B cell (primary cell): ENCODE measurements at regions not wholly inside any gene's neighbourhood (a gene's known extent, or its start where the extent isn't known, plus 50 kb on each side); places are given as distances from the start of the nearest gene placed in this dataset.

ENCODE experiments used
- ATAC-seq: fragments of 200-7000 bp; cut with Tn5 transposase; one replicate; pipeline ENCODE4 v1.10.0; 2021; ENCODE audit warnings: low read depth, mild to moderate bottlenecking, moderate number of reproducible peaks, moderate library complexity
- CTCF ChIA-PET: fragments of 350-600 bp; sonication (Branson Sonifier 250); formaldehyde crosslinking; loops from one replicate; lab custom pipeline; 2021; ENCODE audit warnings: antibody characterized with exemption, inconsistent platforms; lab: Charles Lee
- POLR2A ChIA-PET: fragments of 350-600 bp; sonication (Branson Sonifier 250); formaldehyde crosslinking; loops from one replicate; lab custom pipeline; 2021; ENCODE audit warnings: antibody characterized with exemption; lab: Charles Lee
- DNase-seq: peaks from one replicate; pipeline ENCODE4 v3.0.0; 2013
- H2AFZ ChIP-seq: 2 replicates; pipeline ENCODE4 v1.6.1; 2012; ENCODE audit warnings: mild to moderate bottlenecking, low read depth, low read length; ENCODE audit not compliant: insufficient read depth, poor library complexity, severe bottlenecking
- H3K27ac ChIP-seq, 2 donors: 1 replicate in 1 of 2; 2 replicates in 1 of 2; pipeline ENCODE4 v1.5.1; 2012 to 2013; ENCODE audit warnings: low read length in 2 of 2, mild to moderate bottlenecking in 2 of 2, moderate library complexity in 1 of 2
- H3K27me3 ChIP-seq, 4 experiments: fragments of 200-600 bp in 1 of 4; sonication (generic) in 1 of 4; replicated peaks in 1 of 4; 1 replicate in 2 of 4; 2 replicates in 2 of 4; pipeline versions ENCODE4 v1.6.1 to v1.7.0; 2013 to 2016; ENCODE audit warnings: low read length in 3 of 4, mild to moderate bottlenecking in 2 of 4, mixed read lengths in 1 of 4, moderate library complexity in 1 of 4; ENCODE audit not compliant: insufficient read depth in 4 of 4, control insufficient read depth in 3 of 4; ENCODE audit errors: control extremely low read depth in 1 of 4
- H3K36me3 ChIP-seq, 2 experiments: replicated peaks in 1 of 2; 1 replicate in 1 of 2; 2 replicates in 1 of 2; pipeline versions ENCODE4 v1.6.1 to v1.7.1; 2013; ENCODE audit warnings: low read length in 1 of 2; ENCODE audit not compliant: insufficient read depth in 2 of 2, control insufficient read depth in 1 of 2; ENCODE audit errors: control extremely low read depth in 1 of 2, extremely low read depth in 1 of 2
- H3K4me1 ChIP-seq, 2 donors: fragments of 200-600 bp in 1 of 2; sonication (generic) in 1 of 2; 1 replicate in 1 of 2; 2 replicates in 1 of 2; pipeline versions ENCODE4 v1.5.1 to v1.6.1; 2013 to 2017; ENCODE audit warnings: low read length in 2 of 2; ENCODE audit not compliant: control insufficient read depth in 2 of 2, insufficient read depth in 2 of 2
- H3K4me2 ChIP-seq: replicated peaks from 2 replicates; pipeline ENCODE3; 2012; ENCODE audit warnings: mild to moderate bottlenecking, low read depth, low read length; ENCODE audit not compliant: poor library complexity, severe bottlenecking
- H3K4me3 ChIP-seq, 5 experiments: fragments of 200-600 bp in 1 of 5; sonication (generic) in 1 of 5; 1 replicate in 3 of 5; 2 replicates in 2 of 5; pipeline versions ENCODE4 v1.5.1 to v1.7.0; 2011 to 2016; ENCODE audit warnings: low read length in 4 of 5, mild to moderate bottlenecking in 4 of 5, low read depth in 2 of 5, control low read depth in 1 of 5, moderate library complexity in 1 of 5; ENCODE audit not compliant: insufficient read depth in 1 of 5; ENCODE audit errors: control extremely low read depth in 1 of 5, extremely low read depth in 1 of 5
- H3K79me2 ChIP-seq: fragments of 200-600 bp; sonication (generic); one replicate; pipeline ENCODE4 v1.6.0; 2016; ENCODE audit warnings: low read length; ENCODE audit not compliant: control insufficient read depth, insufficient read depth
- H3K9ac ChIP-seq: fragments of 200-600 bp; sonication (generic); 2 replicates; pipeline ENCODE4 v1.6.1; 2017; ENCODE audit warnings: mild to moderate bottlenecking, low read length, moderate library complexity
- H3K9me3 ChIP-seq, 3 donors: one replicate each; pipeline versions ENCODE4 v1.6.1 to v1.7.1; 2013; ENCODE audit warnings: low read length in 2 of 3; ENCODE audit not compliant: control insufficient read depth in 2 of 3, insufficient read depth in 1 of 3; ENCODE audit errors: control extremely low read depth in 1 of 3
- H4K20me1 ChIP-seq: 2 replicates; pipeline ENCODE4 v1.6.0; 2012; ENCODE audit warnings: mild to moderate bottlenecking, low read length; ENCODE audit not compliant: insufficient read depth, control insufficient read depth, poor library complexity, severe bottlenecking
- H3K27ac Mint-ChIP-seq: one replicate; pipeline ENCODE4 v1.8.0; 2021; ENCODE audit warnings: mixed read lengths
- H3K27me3 Mint-ChIP-seq: one replicate; pipeline ENCODE4 v1.8.0; 2021; ENCODE audit warnings: mixed read lengths
- H3K4me1 Mint-ChIP-seq: one replicate; pipeline ENCODE4 v1.8.0; 2021; ENCODE audit warnings: mixed read lengths
- H3K4me3 Mint-ChIP-seq: one replicate; pipeline ENCODE4 v1.8.0; 2021; ENCODE audit warnings: mixed read lengths
- H3K9me3 Mint-ChIP-seq: one replicate; pipeline ENCODE4 v1.8.0; 2022; ENCODE audit warnings: mixed read lengths; ENCODE audit not compliant: insufficient read depth
- EZH2 ChIP-seq: IDR thresholded peaks from 2 replicates; pipeline ENCODE4 v1.6.1; 2012; ENCODE audit warnings: borderline replicate concordance, low read depth, mild to moderate bottlenecking, moderate library complexity, low read length; ENCODE audit not compliant: insufficient read depth, poor library complexity, severe bottlenecking
- WGBS: methylation state at CpG from one replicate; pipeline ENCODE4 v1.1.5; 2013; ENCODE audit warnings: missing lambda C conversion rate; ENCODE audit not compliant: insufficient coverage; 5-methylcytosine and 5-hydroxymethylcytosine counted together
- intact Hi-C: fragments of 100-400 bp; cut with micrococcal nuclease; formaldehyde crosslinking; loops from one replicate; pipeline ENCODE4 v1.10.0; 2022
- TF ChIP-seq, protein P1 (sequence below): fragments of 200-600 bp; IDR thresholded peaks from one replicate; pipeline ENCODE4 v1.8.0; 2022; ENCODE audit warnings: antibody characterized with exemption, mild to moderate bottlenecking

DNA sequence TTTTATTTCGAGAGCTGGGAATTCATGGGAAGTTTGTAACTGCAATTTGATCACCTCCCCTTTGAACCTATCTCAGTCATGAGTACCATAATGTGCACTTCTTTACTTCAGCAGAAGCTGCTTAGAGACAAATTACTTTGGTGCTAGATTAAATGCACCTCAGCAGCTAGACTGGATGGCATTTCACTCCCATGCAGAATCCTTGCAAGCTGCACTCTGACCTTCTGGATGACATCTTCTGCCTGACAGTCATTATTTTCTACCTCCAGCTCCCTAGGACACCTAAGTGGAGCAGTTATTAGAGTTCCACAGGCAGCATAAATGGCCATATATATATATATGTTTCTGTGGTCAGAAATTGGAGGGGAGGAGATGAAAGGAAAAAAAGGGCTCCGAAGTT lies 366.0 kb upstream of the TMPRSS15 start:
- H3K27me3 Mint-ChIP-seq: no peaks in the 10 kb centered on the region
- POLR2A ChIA-PET: no interaction called here

DNA sequence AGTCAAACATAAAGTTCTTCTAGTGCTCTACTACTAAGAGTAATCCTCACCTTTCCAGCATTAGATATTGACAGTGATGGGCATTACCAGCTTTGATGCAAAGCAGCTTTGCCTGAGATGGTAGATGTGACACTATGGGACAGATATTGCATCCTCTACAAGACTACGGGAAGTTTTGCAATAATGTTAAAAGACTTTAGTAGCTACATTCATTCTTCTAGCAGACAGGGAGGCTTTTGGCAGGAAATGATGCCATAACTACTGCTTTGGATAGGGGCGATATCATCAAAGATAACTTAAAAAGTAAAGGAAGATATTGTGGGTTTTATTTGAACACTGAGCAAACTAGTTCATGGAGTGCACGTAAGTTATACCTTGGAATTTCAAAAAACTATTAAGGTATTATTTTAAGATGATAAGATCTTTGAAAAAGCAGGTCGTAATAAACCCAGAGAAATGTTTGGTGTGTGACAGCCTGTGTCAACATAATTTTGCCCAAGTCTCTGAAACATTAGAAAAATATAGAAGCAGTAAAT lies 368.3 kb upstream of the TMPRSS15 start:
- H3K4me1 Mint-ChIP-seq: no peaks in the 10 kb centered on the region
- CTCF ChIA-PET: no interaction called here

More for the DNA sequence above, 366.0 kb upstream of the TMPRSS15 start:
- no peak overlapping the region for H3K4me2 ChIP-seq
- no peaks in the 10 kb centered on the region for H3K79me2 ChIP-seq
- H3K4me3 ChIP-seq: no peak overlapping the region
- no peak overlapping the region for H3K27ac ChIP-seq
- no peak for ATAC-seq
- no peaks in the 10 kb centered on the region for H3K4me1 ChIP-seq
- Mint-ChIP-seq H3K4me3 (no peak overlapping the region), H3K4me1 (no peaks in the 10 kb centered on the region), H3K27ac (no peak overlapping the region), H3K9me3 (peaks cover 2% of the 10 kb centered on the region)
- intact Hi-C loops: no loop called here
- H3K36me3 ChIP-seq: no peaks in the 10 kb centered on the region
- H3K27me3 ChIP-seq: no peaks in the 10 kb centered on the region
- no peak overlapping the region for H2AFZ ChIP-seq
- no CpG with 5 or more reads among the region's 2 CpGs for WGBS
- H3K9ac ChIP-seq: no peak overlapping the region
- no peak for DNase-seq
- no peaks in the 10 kb centered on the region for H3K9me3 ChIP-seq
- no peaks in the 10 kb centered on the region for H4K20me1 ChIP-seq
- CTCF ChIA-PET: no interaction called here
- TF ChIP-seq, protein P1, sequence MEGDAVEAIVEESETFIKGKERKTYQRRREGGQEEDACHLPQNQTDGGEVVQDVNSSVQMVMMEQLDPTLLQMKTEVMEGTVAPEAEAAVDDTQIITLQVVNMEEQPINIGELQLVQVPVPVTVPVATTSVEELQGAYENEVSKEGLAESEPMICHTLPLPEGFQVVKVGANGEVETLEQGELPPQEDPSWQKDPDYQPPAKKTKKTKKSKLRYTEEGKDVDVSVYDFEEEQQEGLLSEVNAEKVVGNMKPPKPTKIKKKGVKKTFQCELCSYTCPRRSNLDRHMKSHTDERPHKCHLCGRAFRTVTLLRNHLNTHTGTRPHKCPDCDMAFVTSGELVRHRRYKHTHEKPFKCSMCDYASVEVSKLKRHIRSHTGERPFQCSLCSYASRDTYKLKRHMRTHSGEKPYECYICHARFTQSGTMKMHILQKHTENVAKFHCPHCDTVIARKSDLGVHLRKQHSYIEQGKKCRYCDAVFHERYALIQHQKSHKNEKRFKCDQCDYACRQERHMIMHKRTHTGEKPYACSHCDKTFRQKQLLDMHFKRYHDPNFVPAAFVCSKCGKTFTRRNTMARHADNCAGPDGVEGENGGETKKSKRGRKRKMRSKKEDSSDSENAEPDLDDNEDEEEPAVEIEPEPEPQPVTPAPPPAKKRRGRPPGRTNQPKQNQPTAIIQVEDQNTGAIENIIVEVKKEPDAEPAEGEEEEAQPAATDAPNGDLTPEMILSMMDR: no peak
- TF ChIP-seq EZH2: no peak

More for the DNA sequence above, 368.3 kb upstream of the TMPRSS15 start:
- TF ChIP-seq, protein P1: no peak
- TF ChIP-seq EZH2: no peak
- Mint-ChIP-seq H3K9me3 (no peaks in the 10 kb centered on the region), H3K27me3 (no peaks in the 10 kb centered on the region), H3K27ac (no peak overlapping the region), H3K4me3 (no peak overlapping the region)
- no peak overlapping the region for H3K4me3 ChIP-seq
- intact Hi-C loops: no loop called here
- H3K9ac ChIP-seq: no peak overlapping the region
- H3K4me2 ChIP-seq: no peak overlapping the region
- no peaks in the 10 kb centered on the region for H4K20me1 ChIP-seq
- no peaks in the 10 kb centered on the region for H3K9me3 ChIP-seq
- no peaks in the 10 kb centered on the region for H3K79me2 ChIP-seq
- no peak overlapping the region for H2AFZ ChIP-seq
- no peaks in the 10 kb centered on the region for H3K36me3 ChIP-seq
- no peak overlapping the region for H3K27ac ChIP-seq
- WGBS: 100% methylated on average over 1 of the region's 4 CpGs
- no peak for DNase-seq
- H3K27me3 ChIP-seq: no peaks in the 10 kb centered on the region
- H3K4me1 ChIP-seq: no peaks in the 10 kb centered on the region
- POLR2A ChIA-PET: no interaction called here
- ATAC-seq: no peak
